ENCODE measurements at regions not wholly inside any gene's neighbourhood (a gene's known extent, or its start where the extent isn't known, plus 50 kb on each side); places are given as distances from the start of the nearest gene placed in this dataset.

GRCh38 chr4:111362941-111363361 is 740.1 kb upstream of the PITX2 start:
- no peak for TF ChIP-seq CTCF (IDR thresholded peaks at IDR 0.05)
- no peak for TF ChIP-seq POLR2A (IDR thresholded peaks at IDR 0.05)
